NCI-H1694 (cell line): ENCODE measurements at regions not wholly inside any gene's neighbourhood (a gene's known extent, or its start where the extent isn't known, plus 50 kb on each side); places are given as distances from the start of the nearest gene placed in this dataset.
A peak's percentile ranks its signal among the peaks of the same experiment; 100 is the strongest.

Experiments
- DNase-seq: peaks from one replicate; lab custom pipeline; 2025; lab: John Stamatoyannopoulos, UW

- no peak for DNase-seq
Measured at GRCh38 chr2:58560531-58560930, 319.4 kb upstream of the FANCL start.

- DNase-seq: no peak
Measured at GRCh38 chr2:58558881-58559280, 317.8 kb upstream of the FANCL start.

GRCh38 chr2:58557176-58557575 lies 316.1 kb upstream of the FANCL start:
- DNase-seq: no peak

GRCh38 chr2:58553937-58554336 lies 312.8 kb upstream of the FANCL start:
- no peak for DNase-seq

- DNase-seq: no peak
Measured at GRCh38 chr2:58553522-58553921, 312.4 kb upstream of the FANCL start.

- DNase-seq: no peak
Measured at GRCh38 chr2:58545300-58546280, 304.5 kb upstream of the FANCL start.

- DNase-seq: no peak
Measured at GRCh38 chr2:58543442-58543841, 302.3 kb upstream of the FANCL start.

GRCh38 chr2:58541511-58541910 lies 300.4 kb upstream of the FANCL start:
- no peak for DNase-seq

- DNase-seq: no peak
Measured at GRCh38 chr2:58540681-58541080, 299.6 kb upstream of the FANCL start.

GRCh38 chr2:58539973-58540372 lies 298.8 kb upstream of the FANCL start:
- DNase-seq: peak; percentile 43

- DNase-seq: no peak
Measured at GRCh38 chr2:58535990-58536389, 294.9 kb upstream of the FANCL start.

GRCh38 chr2:58535182-58535581 lies 294.1 kb upstream of the FANCL start:
- peak; percentile 52 for DNase-seq

- no peak for DNase-seq
Measured at GRCh38 chr2:58533376-58533775, 292.3 kb upstream of the FANCL start.

- no peak for DNase-seq
Measured at GRCh38 chr2:58532641-58533040, 291.5 kb upstream of the FANCL start.

- no peak for DNase-seq
Measured at GRCh38 chr2:58527647-58528046, 286.5 kb upstream of the FANCL start.

GRCh38 chr2:58521803-58522554 lies 280.9 kb upstream of the FANCL start:
- peak; percentile 75 for DNase-seq

GRCh38 chr2:58520903-58521302 lies 279.8 kb upstream of the FANCL start:
- no peak for DNase-seq

- DNase-seq: no peak
Measured at GRCh38 chr2:58517881-58518280, 276.8 kb upstream of the FANCL start.

GRCh38 chr2:58516695-58517094 lies 275.6 kb upstream of the FANCL start:
- no peak for DNase-seq

- no peak for DNase-seq
Measured at GRCh38 chr2:58515827-58516573, 274.9 kb upstream of the FANCL start.

- DNase-seq: no peak
Measured at GRCh38 chr2:58514252-58514651, 273.1 kb upstream of the FANCL start.

GRCh38 chr2:58512878-58513277 lies 271.8 kb upstream of the FANCL start:
- no peak for DNase-seq
